ENCODE measurements at regions not wholly inside any gene's neighbourhood (a gene's known extent, or its start where the extent isn't known, plus 50 kb on each side); places are given as distances from the start of the nearest gene placed in this dataset.

DNA sequence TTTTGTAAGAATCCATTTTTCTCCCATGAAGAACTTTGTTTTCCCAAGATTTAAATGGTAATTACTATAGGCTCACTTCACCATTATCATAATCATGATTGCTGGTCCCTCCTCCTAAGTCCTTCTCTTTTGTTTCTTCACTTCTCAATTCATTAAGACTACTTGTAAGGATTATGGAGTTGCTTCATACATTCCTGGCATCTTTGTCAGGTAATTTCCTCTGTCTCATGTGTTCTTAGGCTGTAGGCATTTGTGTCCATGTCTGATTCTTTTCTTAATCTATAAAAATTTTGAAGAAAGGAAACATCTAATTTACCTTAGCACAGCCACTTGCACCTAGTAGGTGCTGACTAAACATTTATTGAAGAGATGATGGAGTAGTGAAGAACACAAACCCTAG is 79.9 kb upstream of the SATB1 start:
- DNase-seq, result no peak
- Histone ChIP-seq H3K27me3 (no peaks in the 10 kb centered on the region), H3K4me3 (no peak overlapping the region), H3K9me3 (no peaks in the 10 kb centered on the region), H3K36me3 (no peaks in the 10 kb centered on the region)

DNA sequence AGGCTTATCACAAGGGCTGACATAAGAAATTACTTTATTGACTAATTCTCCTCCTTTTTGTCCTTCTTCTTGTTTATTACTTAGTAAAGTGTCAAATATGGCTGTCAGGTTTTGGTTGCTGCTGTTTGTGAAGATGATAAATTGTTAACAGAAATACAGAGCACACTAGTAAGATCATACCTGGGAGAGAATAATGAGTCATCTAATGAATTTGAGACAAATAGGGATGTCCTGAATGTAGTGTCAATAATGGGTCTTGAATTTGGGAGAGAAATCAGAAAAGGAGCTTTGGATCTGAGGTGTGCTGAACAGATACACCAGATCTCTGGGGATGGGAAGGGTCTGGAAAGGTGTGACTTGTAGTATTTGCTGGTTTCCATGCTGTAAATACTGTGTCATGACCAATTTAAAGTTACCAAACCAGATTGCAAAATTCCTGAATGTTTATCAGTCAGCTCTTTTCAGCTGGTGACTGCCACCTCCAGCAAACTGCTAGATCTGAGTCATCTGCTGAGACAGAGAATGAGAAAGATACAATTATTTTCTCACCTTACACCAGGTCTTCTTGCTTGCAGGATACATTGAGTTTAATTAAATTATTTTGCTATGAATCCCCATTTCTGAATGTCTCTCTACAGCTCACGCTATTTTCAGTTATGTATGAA is 76.7 kb upstream of the SATB1 start:
- H3K9me3 ChIP-seq, result no peaks in the 10 kb centered on the region
- no peak overlapping the region for H3K4me3 ChIP-seq
- H3K36me3 ChIP-seq, result no peaks in the 10 kb centered on the region
- no peak for DNase-seq
- no peaks in the 10 kb centered on the region for H3K27me3 ChIP-seq

DNA sequence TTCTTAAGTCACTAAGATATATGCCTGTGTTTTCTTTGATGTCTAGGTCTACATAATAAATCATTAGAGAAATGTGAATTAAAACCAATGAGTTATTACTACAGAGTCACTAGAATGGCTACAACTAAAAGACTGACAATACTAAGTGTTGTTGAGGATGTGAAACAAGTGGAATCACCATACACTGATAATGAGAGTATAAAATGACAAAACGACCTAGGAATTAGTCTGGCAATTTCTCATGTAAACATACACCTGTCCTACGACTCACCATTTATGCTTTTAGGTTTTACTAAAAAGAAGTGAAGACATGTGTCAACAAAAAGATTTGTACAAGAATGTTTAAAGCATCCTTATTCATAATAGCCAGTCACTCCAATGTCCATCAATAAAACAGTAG is 75.2 kb upstream of the SATB1 start:
- H3K4me3 ChIP-seq, result no peak overlapping the region
- no peaks in the 10 kb centered on the region for H3K36me3 ChIP-seq
- H3K9me3 ChIP-seq, result no peaks in the 10 kb centered on the region
- no peak for DNase-seq
- H3K27me3 ChIP-seq, result no peaks in the 10 kb centered on the region

DNA sequence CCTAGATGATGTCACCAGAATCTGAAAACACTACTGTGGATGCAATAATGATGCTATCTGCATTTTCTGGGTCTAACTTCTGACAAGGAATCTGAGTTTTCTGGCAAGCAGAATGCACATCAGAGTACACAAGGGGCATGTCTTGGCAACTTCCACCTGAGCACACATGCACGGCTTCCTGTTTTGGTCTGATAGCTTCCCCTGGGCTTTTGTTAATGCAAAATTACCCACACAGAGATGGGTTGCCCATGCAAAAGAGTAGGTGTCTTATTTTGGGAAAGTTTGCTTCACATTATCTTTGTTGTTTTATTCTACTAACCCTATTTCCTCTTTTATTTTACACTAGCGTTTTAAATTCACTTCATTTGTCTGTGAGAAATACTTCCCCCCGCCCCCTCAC is 74.2 kb upstream of the SATB1 start:
- no peak for DNase-seq
- no peaks in the 10 kb centered on the region for H3K36me3 ChIP-seq
- no peaks in the 10 kb centered on the region for H3K9me3 ChIP-seq
- no peak overlapping the region for H3K4me3 ChIP-seq
- H3K27me3 ChIP-seq, result no peaks in the 10 kb centered on the region

DNA sequence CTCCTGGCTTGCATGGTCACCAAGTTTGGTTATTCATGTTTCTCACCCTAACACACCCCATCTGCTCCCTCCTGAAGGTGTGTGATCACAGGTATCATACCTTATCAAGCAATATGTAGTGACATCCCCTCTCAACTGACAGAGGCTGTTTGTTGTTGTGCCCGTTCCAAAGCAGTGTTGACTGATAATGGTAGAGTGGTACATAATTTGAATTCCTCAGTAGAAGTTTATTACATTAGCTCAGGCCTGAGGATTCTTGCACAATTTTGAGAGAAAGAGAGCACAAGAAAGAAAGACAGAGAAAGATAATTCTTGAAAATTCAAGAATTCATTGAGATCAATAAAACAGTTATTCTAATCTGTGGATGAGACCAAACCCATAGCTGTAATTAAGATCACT is 69.1 kb upstream of the SATB1 start:
- DNase-seq, result no peak
- Histone ChIP-seq H3K27me3 (no peaks in the 10 kb centered on the region), H3K36me3 (no peaks in the 10 kb centered on the region), H3K9me3 (no peaks in the 10 kb centered on the region), H3K4me3 (no peak overlapping the region)

DNA sequence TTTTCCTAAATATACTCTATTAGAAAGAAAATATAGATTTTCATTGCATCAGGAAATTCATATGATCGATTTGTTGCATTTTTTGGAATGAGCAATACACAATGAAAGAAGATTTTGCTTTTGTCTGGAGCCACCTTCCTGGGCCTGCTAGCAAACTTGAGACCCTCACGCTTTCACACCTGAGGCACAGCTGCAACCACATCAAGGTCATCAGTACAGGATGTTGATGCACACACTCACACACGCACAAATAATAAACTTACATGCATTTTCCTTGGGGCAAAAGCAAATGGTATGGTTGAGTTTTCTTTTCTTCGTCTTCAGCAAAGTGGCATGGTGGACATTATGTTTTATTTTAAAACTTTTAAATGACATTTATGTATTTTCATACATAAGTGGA is 64.8 kb upstream of the SATB1 start:
- Histone ChIP-seq H3K36me3 (no peaks in the 10 kb centered on the region), H3K9me3 (no peaks in the 10 kb centered on the region), H3K4me3 (no peak overlapping the region), H3K27me3 (no peaks in the 10 kb centered on the region)
- no peak for DNase-seq

DNA sequence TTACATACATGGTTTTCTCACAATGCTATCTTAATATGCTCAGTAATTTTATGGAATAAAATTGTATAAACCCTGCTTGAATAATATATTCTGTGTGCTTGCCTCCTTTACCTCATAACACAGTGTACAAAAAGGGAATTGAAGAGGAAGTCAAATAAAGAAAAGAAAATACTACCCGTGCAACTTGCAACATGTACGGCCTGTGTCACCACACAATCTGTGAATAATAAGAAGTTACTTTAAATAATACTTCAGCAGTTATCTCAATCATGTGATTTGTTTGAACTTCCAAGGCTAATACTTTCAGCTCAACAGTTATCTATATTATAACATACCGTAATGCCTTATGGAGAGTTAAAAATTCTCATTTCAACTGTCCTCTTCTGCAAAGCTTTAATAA is 58.1 kb upstream of the SATB1 start:
- Histone ChIP-seq H3K36me3 (no peaks in the 10 kb centered on the region), H3K4me3 (no peak overlapping the region), H3K27me3 (no peaks in the 10 kb centered on the region), H3K9me3 (no peaks in the 10 kb centered on the region)
- DNase-seq, result no peak

DNA sequence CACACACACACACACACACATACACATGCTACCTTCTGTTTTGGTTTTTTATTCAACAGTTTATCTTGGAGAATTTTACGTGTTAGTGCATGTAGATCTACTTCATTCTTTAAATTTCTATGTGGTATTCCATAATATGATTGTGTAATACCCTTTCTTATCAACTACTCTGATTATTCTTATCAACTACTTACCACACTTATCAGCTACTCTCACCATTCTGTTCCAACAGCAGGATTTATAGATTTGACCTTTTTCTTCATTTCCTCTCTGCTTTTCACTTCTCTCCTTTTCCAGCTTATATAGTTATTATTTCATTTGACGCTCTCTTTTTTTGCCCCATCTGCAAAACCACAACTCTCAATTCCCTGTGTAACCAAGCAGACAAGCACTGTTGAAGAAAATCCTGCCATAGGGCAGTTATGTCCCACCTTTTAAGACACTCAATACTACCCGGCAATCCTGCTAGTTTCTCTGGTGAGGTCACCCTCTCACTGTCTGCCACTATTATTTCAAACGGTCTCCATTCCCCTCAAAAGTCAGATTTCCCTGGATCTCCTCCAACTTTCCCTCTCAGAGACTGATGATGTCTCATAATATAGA is 56.9 kb upstream of the SATB1 start:
- DNase-seq, result no peak
- Histone ChIP-seq H3K9me3 (no peaks in the 10 kb centered on the region), H3K27me3 (no peaks in the 10 kb centered on the region), H3K36me3 (no peaks in the 10 kb centered on the region), H3K4me3 (no peak overlapping the region)

DNA sequence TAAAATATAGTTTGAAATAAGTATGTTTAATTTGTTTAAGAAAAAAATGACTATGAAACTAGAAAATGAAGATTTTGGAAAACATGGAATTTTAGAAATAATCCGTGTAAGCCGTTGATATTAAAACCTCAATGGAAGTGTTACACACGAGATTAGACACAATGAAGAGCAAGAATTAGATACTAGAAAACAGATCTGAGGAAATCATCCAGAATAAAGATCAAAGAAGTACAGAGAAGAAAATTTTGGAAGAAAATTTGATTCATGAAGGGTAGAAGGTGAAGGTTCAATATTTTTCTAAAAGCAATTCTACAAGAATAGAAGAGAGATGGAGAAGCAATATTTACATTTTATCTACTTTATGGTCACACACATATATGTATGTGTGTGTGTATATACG is 52.5 kb upstream of the SATB1 start:
- H3K27me3 ChIP-seq, result no peaks in the 10 kb centered on the region
- H3K36me3 ChIP-seq, result no peaks in the 10 kb centered on the region
- no peak for DNase-seq
- no peaks in the 10 kb centered on the region for H3K9me3 ChIP-seq
- H3K4me3 ChIP-seq, result no peak overlapping the region

Data from MG63 (cell line).